ENCODE measurements at regions not wholly inside any gene's neighbourhood (a gene's known extent, or its start where the extent isn't known, plus 50 kb on each side); places are given as distances from the start of the nearest gene placed in this dataset.
"Not testable (repeated sequence)": the region's sequence is repeated elsewhere in the genome, so short reads cannot be mapped to it uniquely, and the experiment has no call there.

GRCh38 chr6:1445650-1446330 is 56.4 kb downstream of the FOXF2 start:
- DNase-seq, result no peak

- DNase-seq, result no peak
Measured at GRCh38 chr6:1449896-1450295, 60.5 kb downstream of the FOXF2 start.

GRCh38 chr6:1453024-1453423 is 63.6 kb downstream of the FOXF2 start:
- DNase-seq, result no peak

GRCh38 chr6:1456816-1457215 is 67.4 kb downstream of the FOXF2 start:
- DNase-seq, result not testable (repeated sequence)

GRCh38 chr6:1461207-1461606 is 71.8 kb downstream of the FOXF2 start:
- no peak for DNase-seq

- no peak for DNase-seq
Measured at GRCh38 chr6:1461736-1462135, 72.4 kb downstream of the FOXF2 start.

- no peak for DNase-seq
Measured at GRCh38 chr6:1463275-1463674, 73.9 kb downstream of the FOXF2 start.

- DNase-seq, result no peak
Measured at GRCh38 chr6:1463751-1464426, 74.5 kb downstream of the FOXF2 start.

GRCh38 chr6:1464781-1465370 is 75.5 kb downstream of the FOXF2 start:
- no peak for DNase-seq

GRCh38 chr6:1468126-1468525 is 78.8 kb downstream of the FOXF2 start:
- no peak for DNase-seq

- no peak for DNase-seq
Measured at GRCh38 chr6:1470040-1470439, 80.7 kb downstream of the FOXF2 start.

GRCh38 chr6:1472643-1473042 is 83.3 kb downstream of the FOXF2 start:
- DNase-seq, result no peak

GRCh38 chr6:1473166-1473565 is 83.8 kb downstream of the FOXF2 start:
- no peak for DNase-seq

- no peak for DNase-seq
Measured at GRCh38 chr6:1473598-1473997, 84.2 kb downstream of the FOXF2 start.

GRCh38 chr6:1474205-1474604 is 84.8 kb downstream of the FOXF2 start:
- no peak for DNase-seq

- DNase-seq, result no peak
Measured at GRCh38 chr6:1475174-1475573, 85.8 kb downstream of the FOXF2 start.

GRCh38 chr6:1477432-1478090 is 88.2 kb downstream of the FOXF2 start:
- DNase-seq, result no peak

GRCh38 chr6:1478163-1478826 is 88.9 kb downstream of the FOXF2 start:
- not testable (repeated sequence) for DNase-seq

GRCh38 chr6:1479095-1479494 is 89.7 kb downstream of the FOXF2 start:
- DNase-seq, result no peak

- DNase-seq, result no peak
Measured at GRCh38 chr6:1479601-1480221, 90.3 kb downstream of the FOXF2 start.

GRCh38 chr6:1481286-1481685 is 91.9 kb downstream of the FOXF2 start:
- DNase-seq, result no peak

GRCh38 chr6:1482381-1483166 is 93.2 kb downstream of the FOXF2 start:
- no peak for DNase-seq
